HEK293 (cell line): ENCODE measurements at regions not wholly inside any gene's neighbourhood (a gene's known extent, or its start where the extent isn't known, plus 50 kb on each side); places are given as distances from the start of the nearest gene placed in this dataset.

Experiments used
- CTCF ChIA-PET: fragments of 350-600 bp; formaldehyde crosslinking; extraction: SDS; loops from one replicate; lab custom pipeline; 2021; ENCODE audit warnings: antibody characterized with exemption; lab: Yijun Ruan, JAX
- POLR2A ChIA-PET: fragments of 300-600 bp; formaldehyde crosslinking; extraction: SDS; loops from one replicate; lab custom pipeline; 2020; ENCODE audit warnings: antibody characterized with exemption, inconsistent platforms; lab: Yijun Ruan, JAX
- H3K27ac ChIP-seq: fragments of 200-500 bp; sonication (Bioruptor generic); 2 replicates; pipeline ENCODE4 v1.5.1; 2014; ENCODE audit warnings: low read depth, low read length, control low read depth, inconsistent platforms; ENCODE audit errors: extremely low read depth
- H3K36me3 ChIP-seq, 2 experiments: fragments of 200-500 bp in 1 of 2; sonication (Bioruptor generic) in 1 of 2; 1 replicate in 1 of 2; 2 replicates in 1 of 2; pipeline ENCODE4 v1.5.1; 2014 to 2017; ENCODE audit warnings: inconsistent platforms in 2 of 2, low read length in 2 of 2; ENCODE audit not compliant: control insufficient read depth in 2 of 2, insufficient read depth in 1 of 2
- H3K4me1 ChIP-seq: fragments of 200-500 bp; sonication (Bioruptor generic); 2 replicates; pipeline ENCODE4 v1.5.1; 2014; ENCODE audit warnings: mild to moderate bottlenecking, low read length, inconsistent platforms; ENCODE audit not compliant: control insufficient read depth, insufficient read depth
- H3K4me3 ChIP-seq: 2 replicates; pipeline ENCODE4 v1.5.1; 2011; ENCODE audit warnings: low read depth, mild to moderate bottlenecking, control low read depth, low read length, moderate library complexity
- H3K9me3 ChIP-seq: fragments of 200-500 bp; sonication (Bioruptor generic); 2 replicates; pipeline ENCODE4 v1.5.1; 2014; ENCODE audit warnings: low read depth, low read length, inconsistent platforms; ENCODE audit not compliant: control insufficient read depth, insufficient read depth
- GLIS2 ChIP-seq: fragments of 450-650 bp; formaldehyde crosslinking; IDR thresholded peaks from 2 replicates; pipeline ENCODE4 v1.5.1; 2016; ENCODE audit warnings: missing biosample characterization, missing genetic modification characterization
- SALL2 ChIP-seq: fragments of 450-650 bp; formaldehyde crosslinking; IDR thresholded peaks from 2 replicates; pipeline ENCODE4 v1.5.0; 2017; ENCODE audit warnings: missing biosample characterization, mild to moderate bottlenecking, missing genetic modification characterization, borderline replicate concordance
- SP3 ChIP-seq: fragments of 450-650 bp; formaldehyde crosslinking; IDR thresholded peaks from 2 replicates; pipeline ENCODE4 v1.5.1; 2016; ENCODE audit warnings: missing biosample characterization, missing genetic modification characterization
- ZNF223 ChIP-seq: fragments of 450-650 bp; formaldehyde crosslinking; IDR thresholded peaks from 2 replicates; pipeline ENCODE4 v1.5.1; 2016; ENCODE audit warnings: missing biosample characterization, missing genetic modification characterization
- ZNF248 ChIP-seq: fragments of 450-650 bp; formaldehyde crosslinking; IDR thresholded peaks from 2 replicates; pipeline ENCODE4 v1.5.1; 2017; ENCODE audit warnings: missing biosample characterization, missing genetic modification characterization
- ZNF324 ChIP-seq: fragments of 450-650 bp; formaldehyde crosslinking; IDR thresholded peaks from 2 replicates; pipeline ENCODE4 v1.5.1; 2016; ENCODE audit warnings: missing biosample characterization, missing genetic modification characterization
- ZNF426 ChIP-seq: fragments of 450-650 bp; formaldehyde crosslinking; IDR thresholded peaks from 2 replicates; pipeline ENCODE4 v1.5.1; 2017; ENCODE audit warnings: missing biosample characterization, missing genetic modification characterization, mild to moderate bottlenecking, inconsistent platforms, moderate library complexity
- ZNF701 ChIP-seq: fragments of 450-650 bp; formaldehyde crosslinking; IDR thresholded peaks from 2 replicates; pipeline ENCODE4 v1.5.1; 2016; ENCODE audit warnings: missing biosample characterization, missing genetic modification characterization
- ZNF768 ChIP-seq: fragments of 450-650 bp; formaldehyde crosslinking; IDR thresholded peaks from 2 replicates; pipeline ENCODE4 v1.5.1; 2018; ENCODE audit warnings: missing biosample characterization, mild to moderate bottlenecking, missing genetic modification characterization
- ZNF777 ChIP-seq: fragments of 450-650 bp; formaldehyde crosslinking; IDR thresholded peaks from 2 replicates; pipeline ENCODE4 v1.5.1; 2017; ENCODE audit warnings: missing biosample characterization, missing genetic modification characterization, borderline replicate concordance
- ZNF785 ChIP-seq: fragments of 450-650 bp; formaldehyde crosslinking; IDR thresholded peaks from 2 replicates; pipeline ENCODE4 v1.5.1; 2016; ENCODE audit warnings: missing biosample characterization, missing genetic modification characterization
- TF ChIP-seq, protein P1 (sequence below): fragments of 450-650 bp; formaldehyde crosslinking; IDR thresholded peaks from 2 replicates; pipeline ENCODE4 v1.5.1; 2016; ENCODE audit warnings: missing biosample characterization, missing genetic modification characterization, low read depth
- TF ChIP-seq, protein P2 (sequence below): IDR thresholded peaks from 2 replicates; pipeline ENCODE4 v1.6.1; 2011; ENCODE audit warnings: mild to moderate bottlenecking, low read depth, low read length, borderline replicate concordance
- TF ChIP-seq, protein P3 (sequence below): fragments of 450-650 bp; formaldehyde crosslinking; IDR thresholded peaks from 2 replicates; pipeline ENCODE4 v1.5.1; 2016; ENCODE audit warnings: missing biosample characterization, missing genetic modification characterization
- TF ChIP-seq, protein P4 (sequence below): fragments of 450-650 bp; formaldehyde crosslinking; IDR thresholded peaks from 2 replicates; pipeline ENCODE4 v1.5.1; 2016; ENCODE audit warnings: missing biosample characterization, missing genetic modification characterization

DNA sequence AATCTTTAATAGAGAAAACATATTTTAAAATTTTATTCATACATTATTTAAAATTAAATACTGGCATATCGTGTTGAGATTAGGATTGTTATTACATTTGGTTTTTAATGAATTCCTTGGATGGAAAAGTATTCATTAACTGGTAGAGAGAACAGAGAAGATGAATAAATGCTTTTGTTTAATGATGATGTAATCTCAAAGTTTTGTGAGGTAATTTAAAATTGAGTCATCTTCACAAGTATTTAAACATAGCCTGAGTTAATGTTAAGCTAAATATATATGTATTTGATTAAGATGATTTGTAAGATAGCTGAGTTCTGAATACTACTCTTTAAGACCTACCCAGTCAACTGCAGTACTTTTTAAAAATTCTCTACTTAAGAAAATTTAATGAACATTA, 713.4 kb upstream of the VRK2 start:
- H3K36me3 ChIP-seq, result no peaks in the 10 kb centered on the region
- no peaks in the 10 kb centered on the region for H3K4me1 ChIP-seq
- H3K27ac ChIP-seq, result no peak overlapping the region
- no peak overlapping the region for H3K4me3 ChIP-seq
- POLR2A ChIA-PET, result interaction anchor here (0.6 kb wide), 1 partner anchor 62 kb away, joined by 3 read pairs; no protein-coding TSS in a partner anchor
- TF ChIP-seq, protein P1, sequence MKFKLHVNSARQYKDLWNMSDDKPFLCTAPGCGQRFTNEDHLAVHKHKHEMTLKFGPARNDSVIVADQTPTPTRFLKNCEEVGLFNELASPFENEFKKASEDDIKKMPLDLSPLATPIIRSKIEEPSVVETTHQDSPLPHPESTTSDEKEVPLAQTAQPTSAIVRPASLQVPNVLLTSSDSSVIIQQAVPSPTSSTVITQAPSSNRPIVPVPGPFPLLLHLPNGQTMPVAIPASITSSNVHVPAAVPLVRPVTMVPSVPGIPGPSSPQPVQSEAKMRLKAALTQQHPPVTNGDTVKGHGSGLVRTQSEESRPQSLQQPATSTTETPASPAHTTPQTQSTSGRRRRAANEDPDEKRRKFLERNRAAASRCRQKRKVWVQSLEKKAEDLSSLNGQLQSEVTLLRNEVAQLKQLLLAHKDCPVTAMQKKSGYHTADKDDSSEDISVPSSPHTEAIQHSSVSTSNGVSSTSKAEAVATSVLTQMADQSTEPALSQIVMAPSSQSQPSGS (tag by site-specific recombination), result peak; percentile 16; the same call in 1 of the 2 replicates
- no peak for TF ChIP-seq GLIS2 (tag by site-specific recombination)
- CTCF ChIA-PET, result interaction anchor here (0.8 kb wide), 1 partner anchor 166 kb away, joined by 4 read pairs; no protein-coding TSS in a partner anchor
- no peaks in the 10 kb centered on the region for H3K9me3 ChIP-seq

DNA sequence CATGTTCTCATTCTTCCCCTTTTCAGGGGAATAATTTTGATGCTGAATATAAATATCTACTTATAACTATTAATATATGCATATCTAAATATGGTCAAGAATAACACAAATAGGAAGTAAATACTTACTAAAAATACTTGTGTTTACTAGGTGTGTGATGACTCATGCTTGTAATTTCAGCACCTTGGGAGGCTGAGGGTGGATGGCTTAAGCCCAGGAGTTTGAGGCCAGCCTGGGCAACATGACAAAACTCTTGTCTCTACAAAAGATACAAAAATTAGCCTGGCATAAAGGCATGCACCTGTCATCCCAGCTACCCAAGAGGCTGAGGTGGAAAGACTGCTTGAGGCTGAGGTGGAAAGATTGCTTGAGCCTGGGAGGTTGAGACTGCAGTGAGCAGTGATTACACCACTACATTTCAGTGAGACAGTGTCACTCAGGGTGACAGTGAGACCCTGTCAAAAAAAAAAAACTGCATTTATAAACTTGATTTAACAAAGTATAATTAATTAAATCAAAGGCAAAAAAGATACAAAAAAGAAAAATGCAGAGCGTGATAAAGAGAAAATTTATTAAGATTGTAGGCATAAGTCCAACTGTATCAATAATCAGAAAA, 703.1 kb upstream of the VRK2 start:
- no peaks in the 10 kb centered on the region for H3K4me1 ChIP-seq
- H3K4me3 ChIP-seq, result no peak overlapping the region
- no peak overlapping the region for H3K27ac ChIP-seq
- no peaks in the 10 kb centered on the region for H3K9me3 ChIP-seq
- CTCF ChIA-PET, result interaction anchor here (0.6 kb wide), 1 partner anchor 12 kb away, joined by 3 read pairs; no protein-coding TSS in a partner anchor
- TF ChIP-seq ZNF785 (tag by site-specific recombination) (no peak), ZNF426 (tag by site-specific recombination) (no peak), ZNF248 (tag by site-specific recombination) (no peak), SALL2 (no peak), SP3 (no peak), ZNF324 (tag by site-specific recombination) (no peak), ZNF701 (tag by site-specific recombination) (no peak), ZNF223 (tag by site-specific recombination) (no peak), ZNF768 (tag by site-specific recombination) (no peak), ZNF777 (no peak)
- TF ChIP-seq, protein P2, sequence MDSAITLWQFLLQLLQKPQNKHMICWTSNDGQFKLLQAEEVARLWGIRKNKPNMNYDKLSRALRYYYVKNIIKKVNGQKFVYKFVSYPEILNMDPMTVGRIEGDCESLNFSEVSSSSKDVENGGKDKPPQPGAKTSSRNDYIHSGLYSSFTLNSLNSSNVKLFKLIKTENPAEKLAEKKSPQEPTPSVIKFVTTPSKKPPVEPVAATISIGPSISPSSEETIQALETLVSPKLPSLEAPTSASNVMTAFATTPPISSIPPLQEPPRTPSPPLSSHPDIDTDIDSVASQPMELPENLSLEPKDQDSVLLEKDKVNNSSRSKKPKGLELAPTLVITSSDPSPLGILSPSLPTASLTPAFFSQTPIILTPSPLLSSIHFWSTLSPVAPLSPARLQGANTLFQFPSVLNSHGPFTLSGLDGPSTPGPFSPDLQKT, result no peak
- TF ChIP-seq, protein P3, sequence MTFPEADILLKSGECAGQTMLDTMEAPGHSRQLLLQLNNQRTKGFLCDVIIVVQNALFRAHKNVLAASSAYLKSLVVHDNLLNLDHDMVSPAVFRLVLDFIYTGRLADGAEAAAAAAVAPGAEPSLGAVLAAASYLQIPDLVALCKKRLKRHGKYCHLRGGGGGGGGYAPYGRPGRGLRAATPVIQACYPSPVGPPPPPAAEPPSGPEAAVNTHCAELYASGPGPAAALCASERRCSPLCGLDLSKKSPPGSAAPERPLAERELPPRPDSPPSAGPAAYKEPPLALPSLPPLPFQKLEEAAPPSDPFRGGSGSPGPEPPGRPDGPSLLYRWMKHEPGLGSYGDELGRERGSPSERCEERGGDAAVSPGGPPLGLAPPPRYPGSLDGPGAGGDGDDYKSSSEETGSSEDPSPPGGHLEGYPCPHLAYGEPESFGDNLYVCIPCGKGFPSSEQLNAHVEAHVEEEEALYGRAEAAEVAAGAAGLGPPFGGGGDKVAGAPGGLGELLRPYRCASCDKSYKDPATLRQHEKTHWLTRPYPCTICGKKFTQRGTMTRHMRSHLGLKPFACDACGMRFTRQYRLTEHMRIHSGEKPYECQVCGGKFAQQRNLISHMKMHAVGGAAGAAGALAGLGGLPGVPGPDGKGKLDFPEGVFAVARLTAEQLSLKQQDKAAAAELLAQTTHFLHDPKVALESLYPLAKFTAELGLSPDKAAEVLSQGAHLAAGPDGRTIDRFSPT (tag by site-specific recombination), result no peak
- TF ChIP-seq, protein P4, sequence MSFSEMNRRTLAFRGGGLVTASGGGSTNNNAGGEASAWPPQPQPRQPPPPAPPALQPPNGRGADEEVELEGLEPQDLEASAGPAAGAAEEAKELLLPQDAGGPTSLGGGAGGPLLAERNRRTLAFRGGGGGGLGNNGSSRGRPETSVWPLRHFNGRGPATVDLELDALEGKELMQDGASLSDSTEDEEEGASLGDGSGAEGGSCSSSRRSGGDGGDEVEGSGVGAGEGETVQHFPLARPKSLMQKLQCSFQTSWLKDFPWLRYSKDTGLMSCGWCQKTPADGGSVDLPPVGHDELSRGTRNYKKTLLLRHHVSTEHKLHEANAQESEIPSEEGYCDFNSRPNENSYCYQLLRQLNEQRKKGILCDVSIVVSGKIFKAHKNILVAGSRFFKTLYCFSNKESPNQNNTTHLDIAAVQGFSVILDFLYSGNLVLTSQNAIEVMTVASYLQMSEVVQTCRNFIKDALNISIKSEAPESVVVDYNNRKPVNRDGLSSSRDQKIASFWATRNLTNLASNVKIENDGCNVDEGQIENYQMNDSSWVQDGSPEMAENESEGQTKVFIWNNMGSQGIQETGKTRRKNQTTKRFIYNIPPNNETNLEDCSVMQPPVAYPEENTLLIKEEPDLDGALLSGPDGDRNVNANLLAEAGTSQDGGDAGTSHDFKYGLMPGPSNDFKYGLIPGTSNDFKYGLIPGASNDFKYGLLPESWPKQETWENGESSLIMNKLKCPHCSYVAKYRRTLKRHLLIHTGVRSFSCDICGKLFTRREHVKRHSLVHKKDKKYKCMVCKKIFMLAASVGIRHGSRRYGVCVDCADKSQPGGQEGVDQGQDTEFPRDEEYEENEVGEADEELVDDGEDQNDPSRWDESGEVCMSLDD (tag by site-specific recombination), result no peak
- TF ChIP-seq, all 188 proteins: peak for 0
- POLR2A ChIA-PET, result no interaction called here
- no peaks in the 10 kb centered on the region for H3K36me3 ChIP-seq
